ENCODE measurements at regions not wholly inside any gene's neighbourhood (a gene's known extent, or its start where the extent isn't known, plus 50 kb on each side); places are given as distances from the start of the nearest gene placed in this dataset.
"Not testable (repeated sequence)": the region's sequence is repeated elsewhere in the genome, so short reads cannot be mapped to it uniquely, and the experiment has no call there.

DNA sequence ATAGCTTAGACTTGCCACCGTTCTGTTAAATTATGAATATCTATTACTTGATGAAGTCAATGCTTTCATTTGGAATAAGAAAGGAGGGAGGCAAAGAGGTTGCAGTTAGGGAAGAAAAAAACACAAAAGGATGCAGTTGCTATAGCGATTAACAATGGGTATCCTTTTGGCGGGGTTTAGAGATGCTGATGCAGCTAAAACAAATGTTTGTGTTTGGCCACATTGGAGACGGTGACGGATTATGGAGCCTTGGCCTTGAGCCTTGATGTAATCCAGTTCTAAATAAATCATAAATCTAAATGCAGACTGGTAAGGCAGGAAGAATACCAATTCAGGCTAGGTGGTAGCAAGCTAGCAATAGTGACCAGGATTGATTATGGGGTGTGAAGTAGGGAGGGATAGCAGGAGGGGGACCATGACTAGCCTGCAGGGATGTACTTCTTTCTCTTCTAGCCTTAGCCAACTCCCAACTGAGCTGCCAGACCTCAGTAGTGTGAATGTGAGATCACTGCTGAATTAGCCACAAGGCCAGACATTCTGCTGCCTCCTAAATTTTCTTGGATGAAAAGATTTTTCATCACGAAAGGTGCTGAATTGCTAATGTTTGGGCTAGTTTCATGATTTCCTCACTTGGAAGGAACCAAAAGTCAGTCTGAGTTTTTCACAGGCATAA lies 160.3 kb downstream of the TLR4 start:
- FAIRE-seq: no peak

GRCh38 chr9:117868594-117868993 lies 164.4 kb downstream of the TLR4 start:
- no peak for FAIRE-seq

- no peak for FAIRE-seq
Observed at GRCh38 chr9:117869287-117869686, 165.1 kb downstream of the TLR4 start.

GRCh38 chr9:117869712-117870111 lies 165.5 kb downstream of the TLR4 start:
- FAIRE-seq: no peak

DNA sequence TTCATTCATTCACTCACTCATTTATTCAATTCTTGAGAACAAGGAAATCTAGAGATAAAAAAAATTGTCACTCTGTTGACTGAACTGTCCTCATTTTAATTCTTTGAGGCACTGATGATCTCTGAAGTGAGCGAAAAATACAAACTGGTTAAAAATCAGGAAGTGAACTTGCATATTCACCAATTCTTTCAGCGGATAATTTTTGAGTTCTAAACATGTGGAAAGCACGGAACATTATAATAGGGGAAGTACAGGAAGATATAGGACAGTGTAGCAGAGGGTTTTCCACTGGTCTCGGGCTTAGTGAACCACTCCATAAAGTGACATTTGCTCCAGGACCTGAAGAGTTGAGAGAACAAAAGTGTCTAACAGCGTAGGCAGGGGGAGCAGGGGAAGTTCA lies 169.5 kb downstream of the TLR4 start:
- no peak for FAIRE-seq

DNA sequence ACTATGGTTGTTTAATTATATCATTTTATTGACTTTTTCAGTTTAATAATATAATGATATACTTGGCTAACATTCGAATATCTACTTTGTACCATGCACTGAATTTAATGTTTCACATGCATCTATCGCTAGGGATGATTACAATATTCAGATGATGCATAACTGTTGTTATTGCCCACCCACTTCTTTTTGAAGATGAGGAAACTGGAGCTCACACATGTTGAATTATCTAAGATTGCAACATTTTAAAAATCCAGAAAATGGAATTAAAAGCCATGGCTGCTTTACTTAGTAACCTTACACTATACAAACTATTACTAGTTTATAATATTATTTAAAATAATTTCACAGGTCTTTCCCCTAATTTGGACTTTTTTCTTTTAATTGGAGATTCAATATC lies 171.7 kb downstream of the TLR4 start:
- no peak for FAIRE-seq

GRCh38 chr9:117882171-117882570 lies 178.0 kb downstream of the TLR4 start:
- FAIRE-seq: no peak

DNA sequence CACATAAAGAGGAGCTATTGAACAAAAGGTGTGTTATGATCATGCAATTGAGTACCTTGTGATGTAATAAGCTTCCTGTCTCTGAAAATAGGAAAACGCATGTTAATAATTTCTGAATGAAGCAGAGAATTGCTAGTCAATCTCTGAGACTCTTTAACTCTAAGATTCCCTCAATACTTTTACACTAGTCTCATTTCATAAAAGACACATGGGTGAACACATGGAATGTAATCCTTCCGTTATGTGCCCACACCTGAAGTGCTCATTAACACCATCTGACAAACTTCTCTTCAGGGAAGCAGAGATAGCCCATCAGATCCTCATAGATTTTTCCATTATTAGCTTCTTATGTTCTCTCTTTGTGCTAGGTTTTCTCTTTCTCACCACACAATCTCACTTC lies 182.4 kb downstream of the TLR4 start:
- FAIRE-seq: no peak

DNA sequence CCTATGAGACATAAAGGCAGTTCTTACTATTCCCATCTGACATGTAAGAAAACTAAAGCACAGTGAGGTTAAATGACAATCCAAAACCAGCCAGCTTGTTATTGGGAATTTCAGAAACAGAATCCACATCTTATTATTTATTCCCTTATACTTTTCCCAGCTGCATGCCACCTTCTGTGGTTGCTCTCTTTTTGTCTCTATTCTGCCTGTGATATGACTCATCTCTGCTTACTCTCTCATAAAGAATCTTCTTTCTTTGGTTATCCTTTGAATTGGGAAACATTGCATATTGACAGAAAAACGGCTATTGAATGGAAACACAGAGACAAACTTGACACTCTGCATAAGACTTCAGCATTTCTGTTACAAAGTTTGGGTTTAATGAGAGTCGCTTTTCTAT lies 183.2 kb downstream of the TLR4 start:
- FAIRE-seq: no peak

GRCh38 chr9:117887941-117888340 lies 183.7 kb downstream of the TLR4 start:
- FAIRE-seq: no peak

GRCh38 chr9:117903453-117903852 lies 199.2 kb downstream of the TLR4 start:
- FAIRE-seq: no peak

DNA sequence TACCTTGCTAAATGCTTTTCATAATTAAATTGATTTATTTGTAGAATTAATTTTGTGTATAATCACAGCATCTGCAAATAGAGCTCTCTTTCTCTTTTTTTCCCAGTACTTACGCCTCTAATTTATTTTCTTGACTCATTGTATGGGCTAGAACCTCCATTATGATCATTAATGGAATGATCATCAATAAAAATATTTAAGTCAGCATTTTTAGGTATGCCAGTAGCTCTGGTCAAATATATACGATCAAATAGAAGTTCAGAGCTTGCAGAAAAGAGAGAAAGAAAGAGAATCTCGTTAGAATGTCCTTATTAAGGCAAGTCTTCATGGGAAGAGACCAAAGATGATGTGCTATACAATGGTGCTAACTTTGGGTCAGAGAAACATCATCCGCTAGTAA lies 202.6 kb downstream of the TLR4 start:
- no peak for FAIRE-seq

- FAIRE-seq: no peak
Observed at GRCh38 chr9:117907420-117907819, 203.2 kb downstream of the TLR4 start.

DNA sequence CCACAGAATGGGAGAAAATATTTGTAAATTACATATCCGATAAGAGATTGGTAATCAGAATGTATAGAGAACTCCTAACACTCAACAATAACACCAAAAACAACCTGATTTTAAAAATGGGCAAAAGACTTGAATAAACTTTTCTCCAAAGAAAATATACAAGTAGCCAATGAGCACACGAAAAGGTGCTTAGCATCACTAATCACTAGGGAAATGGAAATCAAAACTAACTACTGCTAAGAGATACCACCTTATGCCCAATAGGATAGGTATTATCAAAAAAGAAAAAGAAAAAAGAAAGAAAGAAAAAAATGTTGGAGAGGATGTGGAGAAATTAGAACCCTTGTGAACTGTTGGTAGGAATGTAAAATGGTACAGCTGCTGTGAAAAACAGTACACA lies 212.1 kb downstream of the TLR4 start:
- no peak for FAIRE-seq

DNA sequence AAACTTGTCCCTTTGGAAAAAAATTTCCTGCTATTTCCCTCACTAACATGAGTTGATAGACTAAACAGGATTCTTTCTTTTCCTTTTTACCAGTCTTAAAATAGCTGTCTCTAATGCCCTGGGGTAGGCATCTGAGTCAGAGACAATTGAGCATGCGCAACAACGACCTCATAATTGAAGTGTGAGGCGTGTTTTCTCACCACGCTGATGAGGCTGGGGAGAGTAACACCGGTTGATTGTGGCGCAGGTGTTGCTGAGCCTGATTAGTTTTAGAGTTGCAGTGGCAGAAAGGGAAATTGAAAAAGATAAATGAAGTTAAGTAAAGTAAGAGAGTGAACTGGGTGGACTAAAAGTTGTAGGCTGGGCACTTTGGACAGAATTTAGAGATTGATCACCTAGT lies 213.7 kb downstream of the TLR4 start:
- no peak for FAIRE-seq

GRCh38 chr9:117919538-117919937 lies 215.3 kb downstream of the TLR4 start:
- FAIRE-seq: no peak

DNA sequence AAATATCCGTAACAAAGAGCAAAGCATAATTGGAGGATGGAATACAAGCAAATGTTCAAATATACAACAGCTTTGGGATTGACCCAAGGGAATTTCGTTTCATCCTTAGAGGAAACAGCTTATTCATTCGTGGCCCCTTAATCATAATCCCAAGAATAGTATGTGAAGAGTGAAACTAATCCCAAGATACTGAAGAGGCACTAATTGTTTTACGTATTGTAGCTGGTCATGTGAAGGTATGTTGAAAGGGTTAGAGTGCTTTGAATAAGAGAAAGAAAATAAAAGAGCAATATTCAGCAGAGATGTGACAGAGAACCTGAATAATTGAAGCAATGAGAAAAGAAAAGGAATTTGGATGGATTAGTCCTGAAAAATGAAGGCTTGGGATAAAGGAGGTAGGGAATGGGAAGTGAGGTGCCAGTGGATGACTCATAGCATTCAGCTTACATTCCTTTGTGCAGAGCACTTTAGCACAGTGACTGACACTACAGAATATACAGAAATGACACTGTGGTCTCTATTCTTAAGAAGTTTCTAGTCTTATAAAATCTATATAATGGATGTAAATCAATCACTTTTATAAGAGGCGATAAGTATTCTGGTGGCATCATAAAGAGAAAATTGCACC lies 221.9 kb downstream of the TLR4 start:
- FAIRE-seq: no peak

GRCh38 chr9:117927354-117927753 lies 223.2 kb downstream of the TLR4 start:
- no peak for FAIRE-seq

DNA sequence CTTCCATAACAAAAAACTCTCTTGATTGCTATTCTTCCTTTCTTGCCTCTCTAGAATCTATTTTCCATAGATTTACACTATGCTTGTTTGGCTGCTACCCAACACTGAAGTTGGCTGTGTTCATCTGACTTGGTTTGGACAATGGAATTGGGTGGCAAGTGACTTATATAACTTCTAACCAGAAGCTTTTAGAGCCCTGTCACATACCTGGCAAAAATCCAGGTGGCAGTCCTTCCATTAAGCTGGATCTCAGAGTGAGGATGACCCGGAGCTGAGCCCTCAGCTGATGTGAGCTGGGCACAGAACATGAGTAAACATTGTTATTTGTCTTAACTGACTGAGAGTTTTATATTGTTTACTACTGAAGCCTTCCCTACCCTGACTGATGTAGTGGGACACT lies 225.7 kb downstream of the TLR4 start:
- FAIRE-seq: no peak

DNA sequence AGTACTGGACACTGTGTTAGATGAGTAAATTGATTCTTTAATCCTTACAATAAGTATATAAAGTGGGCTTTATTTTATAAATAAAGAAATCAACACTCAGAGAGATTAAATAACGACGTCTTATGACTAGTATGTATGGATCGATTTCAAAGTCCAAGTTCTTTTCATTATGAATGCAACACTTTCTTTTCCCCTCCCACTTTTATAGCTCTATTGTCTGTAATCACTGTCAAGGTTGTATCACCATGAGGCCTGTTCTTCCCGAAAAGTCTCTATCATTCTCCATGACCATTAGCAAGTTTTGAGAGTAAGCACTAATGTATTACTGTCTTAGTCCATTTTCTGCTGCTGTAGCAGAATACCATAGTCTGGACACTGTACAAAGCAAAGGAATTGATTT lies 228.4 kb downstream of the TLR4 start:
- FAIRE-seq: no peak

DNA sequence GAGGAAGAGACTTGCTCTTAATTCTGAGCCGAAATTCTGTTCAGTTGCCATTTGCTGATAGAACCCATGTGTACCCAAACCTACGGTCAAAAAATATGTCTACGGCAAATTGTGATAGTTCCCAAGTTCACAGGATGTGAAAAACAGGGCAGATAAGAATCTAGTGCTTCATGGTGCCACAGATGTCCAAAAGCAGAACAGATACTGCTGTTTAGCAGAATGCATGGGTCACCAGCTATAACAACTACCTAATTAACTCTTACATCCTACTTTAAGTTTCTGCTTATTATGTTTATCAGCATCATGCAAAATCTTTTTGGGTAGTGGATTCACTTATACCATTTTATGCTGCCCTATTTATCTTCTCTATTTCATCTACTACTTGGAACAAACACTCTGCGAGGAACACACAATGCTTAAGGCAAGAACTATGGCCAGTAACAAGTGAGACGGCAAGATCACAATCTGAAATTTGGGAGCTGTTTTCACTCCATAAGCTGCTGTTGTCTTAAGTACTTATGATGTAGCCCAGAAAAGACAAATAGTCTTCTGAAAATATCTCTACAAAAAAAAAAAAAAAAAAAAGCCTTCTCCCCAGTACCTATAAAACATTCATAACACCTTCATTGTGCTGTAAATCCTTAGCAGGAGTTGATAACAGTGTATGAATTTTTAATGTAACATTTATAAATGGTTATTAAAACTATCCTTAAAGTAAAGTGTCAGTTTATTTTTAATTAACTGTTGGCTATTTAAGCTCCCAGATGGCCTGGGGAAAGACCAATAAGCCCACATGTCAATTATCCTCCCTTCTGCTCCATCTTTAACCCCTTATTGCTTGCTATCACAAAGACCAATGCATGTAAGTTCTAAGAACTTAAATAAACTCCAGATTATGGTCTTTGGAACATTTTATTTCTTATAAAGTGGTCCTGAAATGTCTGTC lies 232.3 kb downstream of the TLR4 start:
- FAIRE-seq: no peak

GRCh38 chr9:117938086-117938485 lies 233.9 kb downstream of the TLR4 start:
- no peak for FAIRE-seq

- FAIRE-seq: no peak
Observed at GRCh38 chr9:117938896-117939295, 234.7 kb downstream of the TLR4 start.

DNA sequence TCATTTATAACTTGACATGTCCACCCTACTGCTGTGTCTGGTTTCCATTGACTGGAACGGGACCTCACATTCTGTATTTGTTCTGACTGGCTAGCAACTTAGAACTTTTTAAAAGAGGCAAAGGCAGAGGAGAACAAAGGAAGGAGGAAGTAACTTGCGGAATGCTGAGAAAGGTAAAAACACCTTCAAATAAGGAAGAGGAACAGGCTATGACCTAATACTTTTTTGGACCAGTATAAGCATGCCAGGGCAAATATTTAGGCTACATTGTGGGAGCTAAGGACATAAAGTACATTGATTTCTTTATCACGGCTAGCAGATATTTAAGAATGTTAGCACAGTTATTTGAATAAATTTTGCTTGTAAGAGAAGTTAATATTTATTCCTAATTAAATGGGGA lies 240.5 kb downstream of the TLR4 start:
- not testable (repeated sequence) for FAIRE-seq
